HEK293T (cell line): ENCODE measurements at regions not wholly inside any gene's neighbourhood (a gene's known extent, or its start where the extent isn't known, plus 50 kb on each side); places are given as distances from the start of the nearest gene placed in this dataset.

Experiments used
- SUZ12 ChIP-seq: fragments of 450-650 bp; IDR thresholded peaks from 2 replicates; pipeline ENCODE4 v1.6.1; 2016; ENCODE audit warnings: mild to moderate bottlenecking
- ZNF384 ChIP-seq: fragments of 450-650 bp; IDR thresholded peaks from 2 replicates; pipeline ENCODE4 v1.6.1; 2016
- TF ChIP-seq, protein P1 (sequence below): fragments of 450-650 bp; IDR thresholded peaks from 2 replicates; pipeline ENCODE4 v1.6.1; 2016

DNA sequence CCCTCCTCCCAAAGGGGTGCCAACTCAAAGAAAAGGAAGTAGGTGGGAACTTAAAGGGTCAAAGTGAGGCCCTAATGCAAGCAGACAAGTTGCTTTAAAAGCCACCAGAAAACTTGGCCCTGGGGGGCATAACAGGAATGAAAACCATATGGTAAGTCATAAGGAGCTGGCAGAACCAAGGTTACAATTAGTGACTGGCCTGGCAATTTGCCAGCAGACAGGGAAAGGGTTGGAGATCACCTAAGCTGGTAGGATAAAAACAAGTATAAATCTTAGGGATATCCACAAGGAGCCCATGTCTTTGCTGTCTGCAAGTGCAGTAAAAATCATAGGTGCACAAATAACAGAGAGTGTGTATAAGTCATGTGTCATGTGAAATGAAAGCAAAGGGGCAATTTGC lies 256.7 kb upstream of the LRRTM4 start:
- TF ChIP-seq, protein P1, sequence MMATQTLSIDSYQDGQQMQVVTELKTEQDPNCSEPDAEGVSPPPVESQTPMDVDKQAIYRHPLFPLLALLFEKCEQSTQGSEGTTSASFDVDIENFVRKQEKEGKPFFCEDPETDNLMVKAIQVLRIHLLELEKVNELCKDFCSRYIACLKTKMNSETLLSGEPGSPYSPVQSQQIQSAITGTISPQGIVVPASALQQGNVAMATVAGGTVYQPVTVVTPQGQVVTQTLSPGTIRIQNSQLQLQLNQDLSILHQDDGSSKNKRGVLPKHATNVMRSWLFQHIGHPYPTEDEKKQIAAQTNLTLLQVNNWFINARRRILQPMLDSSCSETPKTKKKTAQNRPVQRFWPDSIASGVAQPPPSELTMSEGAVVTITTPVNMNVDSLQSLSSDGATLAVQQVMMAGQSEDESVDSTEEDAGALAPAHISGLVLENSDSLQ = no peak
- no peak for TF ChIP-seq ZNF384
- TF ChIP-seq SUZ12 = no peak
